ENCODE measurements at regions not wholly inside any gene's neighbourhood (a gene's known extent, or its start where the extent isn't known, plus 50 kb on each side); places are given as distances from the start of the nearest gene placed in this dataset.
"Not testable (repeated sequence)": the region's sequence is repeated elsewhere in the genome, so short reads cannot be mapped to it uniquely, and the experiment has no call there.

- not testable (repeated sequence) for DNase-seq
Observed at GRCh38 chr7:6939126-6939525, 113.1 kb upstream of the CCZ1B start.

GRCh38 chr7:6939896-6940295 lies 113.8 kb upstream of the CCZ1B start:
- DNase-seq = not testable (repeated sequence)

DNA sequence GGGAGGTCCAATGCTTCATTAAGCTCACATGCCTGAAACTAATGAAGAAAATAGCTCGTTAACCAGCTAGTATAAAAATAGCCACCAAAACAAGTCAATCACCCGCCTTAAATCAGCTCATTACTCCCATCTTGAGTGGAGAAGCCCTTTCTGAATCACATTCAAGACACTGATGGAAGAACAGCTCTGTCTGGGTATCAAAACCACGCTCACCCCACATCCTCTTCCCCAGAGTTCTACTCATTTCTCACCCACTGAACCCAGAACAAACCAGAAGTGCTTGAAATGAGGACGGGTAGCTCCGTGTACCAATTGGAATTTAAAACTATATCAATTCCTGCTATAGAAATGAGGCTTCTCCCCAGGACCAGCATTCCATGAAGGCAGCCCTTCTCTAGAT lies 120.8 kb upstream of the CCZ1B start:
- DNase-seq = not testable (repeated sequence)

GRCh38 chr7:6950231-6950630 lies 124.2 kb upstream of the CCZ1B start:
- not testable (repeated sequence) for DNase-seq

DNA sequence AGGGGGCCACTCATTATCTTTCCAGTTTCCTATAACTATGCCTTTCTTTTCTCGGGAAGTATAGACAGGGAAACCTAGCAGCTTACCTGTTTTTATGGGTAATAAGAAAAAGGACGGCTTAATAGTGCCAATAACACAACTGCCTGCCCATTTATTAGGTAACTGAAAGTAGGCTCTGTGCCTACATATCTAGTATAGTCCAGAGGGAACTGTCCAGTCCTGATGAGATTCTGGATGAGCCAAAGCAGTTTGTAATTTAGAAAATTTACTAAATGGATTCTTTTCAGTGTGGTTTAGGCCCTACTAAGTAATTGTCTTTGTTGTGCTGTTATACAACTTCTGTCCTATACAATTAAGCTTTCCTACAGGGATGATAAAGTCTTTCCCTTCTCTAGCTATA lies 125.5 kb upstream of the CCZ1B start:
- DNase-seq = not testable (repeated sequence)

- not testable (repeated sequence) for DNase-seq
Observed at GRCh38 chr7:6953138-6953797, 127.2 kb upstream of the CCZ1B start.

DNA sequence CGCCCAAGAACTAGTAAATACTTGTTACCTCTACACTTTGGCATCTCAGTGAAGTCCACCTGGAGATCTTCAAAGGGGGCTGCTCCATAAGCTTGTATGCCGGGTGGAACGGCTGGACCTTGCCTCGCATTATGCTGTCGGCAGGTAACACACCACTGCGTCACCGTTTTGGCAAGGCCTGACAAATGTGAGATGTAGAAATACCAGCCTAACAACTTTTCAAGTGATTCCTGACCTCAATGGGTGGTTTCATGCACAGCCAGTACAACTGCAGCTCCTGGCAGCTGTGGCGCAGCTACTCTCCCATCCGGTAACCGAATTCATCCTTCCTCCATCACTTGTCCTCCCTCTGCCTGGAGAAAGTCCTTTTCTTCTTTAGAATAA lies 127.7 kb upstream of the CCZ1B start:
- DNase-seq = not testable (repeated sequence)

- DNase-seq = not testable (repeated sequence)
Observed at GRCh38 chr7:6955385-6955784, 129.3 kb upstream of the CCZ1B start.

- not testable (repeated sequence) for DNase-seq
Observed at GRCh38 chr7:6955990-6956566, 130.0 kb upstream of the CCZ1B start.

- DNase-seq = not testable (repeated sequence)
Observed at GRCh38 chr7:6958371-6958770, 132.3 kb upstream of the CCZ1B start.

- not testable (repeated sequence) for DNase-seq
Observed at GRCh38 chr7:6959942-6960341, 133.9 kb upstream of the CCZ1B start.

DNA sequence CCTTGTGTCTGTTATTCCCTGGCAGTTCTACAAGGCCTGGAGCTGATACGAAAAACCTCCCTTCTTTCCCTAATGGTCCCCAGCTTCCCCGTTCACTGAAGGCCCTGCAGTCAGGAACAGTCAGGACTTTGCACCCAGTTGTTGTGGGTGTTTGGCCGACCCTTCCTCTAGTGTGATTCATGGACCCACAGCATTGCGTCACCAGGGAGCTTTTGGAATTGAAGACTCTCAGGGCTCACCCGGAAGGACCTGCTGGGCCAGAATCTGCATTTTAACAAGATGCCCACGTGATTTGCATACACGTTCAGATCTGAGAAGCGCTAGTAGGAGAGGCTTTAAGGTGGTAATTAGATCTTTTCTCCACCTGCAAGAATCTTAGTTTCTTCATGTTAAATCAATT lies 136.8 kb upstream of the CCZ1B start:
- DNase-seq = not testable (repeated sequence)

DNA sequence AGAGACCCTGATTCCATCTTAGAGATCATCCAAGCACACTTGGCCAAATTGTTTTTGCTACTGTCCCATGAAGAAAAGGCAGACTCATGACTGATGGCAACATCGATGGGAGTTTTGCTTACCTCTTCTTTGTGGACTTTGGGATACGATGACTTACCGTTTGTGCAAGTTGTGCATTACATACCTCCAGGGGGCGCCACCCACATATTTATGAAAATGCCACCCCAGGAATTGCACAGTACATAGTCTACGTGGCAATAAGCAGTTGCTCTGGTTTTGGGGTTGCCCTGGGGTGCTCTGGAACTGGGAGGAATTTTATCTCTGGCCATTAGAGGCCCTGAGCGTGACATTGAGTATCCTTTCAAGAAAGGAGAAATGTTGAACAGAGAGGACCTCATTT lies 139.0 kb upstream of the CCZ1B start:
- DNase-seq = not testable (repeated sequence)

GRCh38 chr7:6970180-6970579 lies 144.1 kb upstream of the CCZ1B start:
- DNase-seq = not testable (repeated sequence)

GRCh38 chr7:6974876-6975275 lies 148.8 kb upstream of the CCZ1B start:
- not testable (repeated sequence) for DNase-seq

- not testable (repeated sequence) for DNase-seq
Observed at GRCh38 chr7:6975346-6975745, 149.3 kb upstream of the CCZ1B start.

GRCh38 chr7:6977368-6977767 lies 151.3 kb upstream of the CCZ1B start:
- not testable (repeated sequence) for DNase-seq

DNA sequence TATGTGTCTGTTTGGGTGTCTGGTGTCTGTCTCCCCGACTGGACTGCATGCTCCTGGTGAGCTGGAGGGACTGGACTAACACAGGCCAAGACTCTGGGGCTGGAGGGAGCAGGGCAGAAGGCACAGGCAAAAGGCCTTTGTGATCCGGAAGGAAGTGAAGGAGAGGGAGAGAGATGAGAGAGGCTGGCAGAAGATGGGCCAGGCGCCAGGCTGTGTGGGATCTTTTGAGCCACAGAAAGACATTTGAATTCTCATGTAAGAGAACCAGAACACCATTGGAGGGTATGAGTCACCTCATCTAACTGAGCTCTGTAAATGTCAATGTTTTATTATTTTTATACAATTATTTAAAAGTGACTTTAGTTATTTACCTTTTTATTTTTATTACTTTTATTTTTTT lies 152.3 kb upstream of the CCZ1B start:
- not testable (repeated sequence) for DNase-seq

- not testable (repeated sequence) for DNase-seq
Observed at GRCh38 chr7:6979456-6979855, 153.4 kb upstream of the CCZ1B start.

GRCh38 chr7:6982375-6982774 lies 156.3 kb upstream of the CCZ1B start:
- DNase-seq = not testable (repeated sequence)

DNA sequence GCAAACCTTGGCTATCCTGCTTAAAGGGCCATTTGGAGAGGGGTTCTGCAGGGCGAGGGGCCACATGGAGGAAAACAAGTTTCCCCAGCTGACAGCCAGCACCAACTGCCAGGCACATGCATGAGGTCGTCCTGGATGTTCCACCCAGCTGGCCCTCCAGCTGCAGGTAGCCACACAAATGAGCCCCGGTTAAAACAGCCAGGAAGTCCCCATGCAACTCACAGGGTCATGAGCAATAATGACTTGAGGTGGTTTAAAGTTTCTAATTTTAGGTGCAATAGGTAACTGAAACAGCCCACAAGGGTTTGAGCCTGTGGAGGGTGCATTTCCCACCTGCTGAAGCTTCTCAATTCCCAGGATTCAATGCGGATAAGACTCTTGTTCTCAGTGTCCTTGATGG lies 160.8 kb upstream of the CCZ1B start:
- not testable (repeated sequence) for DNase-seq

- DNase-seq = not testable (repeated sequence)
Observed at GRCh38 chr7:6988608-6989007, 162.5 kb upstream of the CCZ1B start.

- DNase-seq = not testable (repeated sequence)
Observed at GRCh38 chr7:6989968-6990367, 163.9 kb upstream of the CCZ1B start.

- DNase-seq = not testable (repeated sequence)
Observed at GRCh38 chr7:6990426-6991152, 164.5 kb upstream of the CCZ1B start.
